Psoas muscle (tissue), 7 donors: ENCODE measurements at regions not wholly inside any gene's neighbourhood (a gene's known extent, or its start where the extent isn't known, plus 50 kb on each side); places are given as distances from the start of the nearest gene placed in this dataset.

Experiments used
- ATAC-seq, 4 donors: fragments of 200-7000 bp; cut with Tn5 transposase; one replicate each; pipeline ENCODE4 v1.9.1; 2020; ENCODE audit warnings: moderate library complexity in 3 of 4, mild to moderate bottlenecking in 2 of 4
- DNase-seq, 2 donors: peaks; one replicate each; pipeline ENCODE4 v3.0.0-alpha.2; 2020
- H3K27ac ChIP-seq: fragments of 200-600 bp; one replicate; pipeline ENCODE4 v1.8.0; 2022
- H3K27me3 ChIP-seq, 3 donors: fragments of 200-600 bp in 1 of 3; one replicate each; pipeline versions ENCODE4 v1.6.1 to v1.8.0; 2013 to 2022; ENCODE audit warnings: low read length in 2 of 3, mild to moderate bottlenecking in 2 of 3, moderate library complexity in 1 of 3; ENCODE audit not compliant: insufficient read depth in 3 of 3
- H3K36me3 ChIP-seq, 2 donors: fragments of 200-600 bp in 1 of 2; one replicate each; pipeline versions ENCODE4 v1.6.1 to v1.8.0; 2013 to 2022; ENCODE audit warnings: low read depth in 1 of 2, mild to moderate bottlenecking in 1 of 2, moderate library complexity in 1 of 2; ENCODE audit not compliant: insufficient read depth in 1 of 2
- H3K4me1 ChIP-seq: fragments of 200-600 bp; one replicate; pipeline ENCODE4 v1.8.0; 2022
- H3K4me3 ChIP-seq: fragments of 200-600 bp; one replicate; pipeline ENCODE4 v1.8.0; 2022; ENCODE audit warnings: mild to moderate bottlenecking
- H3K9me3 ChIP-seq: fragments of 200-600 bp; one replicate; pipeline ENCODE4 v1.8.0; 2022
- WGBS, 3 donors: extraction: QIAGEN DNeasy Blood & Tissue Kit; methylation state at CpG; one replicate each; pipeline versions ENCODE4 v1.1.6 to v1.1.7; 2013; 5-methylcytosine and 5-hydroxymethylcytosine counted together
- intact Hi-C, 2 donors: fragments of 100-400 bp; cut with DNase I; formaldehyde crosslinking; loops; one replicate each; pipeline versions ENCODE4 v1.11.0 to v1.14.2; 2022
- TF ChIP-seq, protein P1 (sequence below): fragments of 200-600 bp; IDR thresholded peaks from one replicate; pipeline ENCODE4 v1.8.0; 2022; ENCODE audit warnings: antibody characterized with exemption
- donor health status: healthy with polysubstance abuse.
- donor health status: DM: no; HTN: no; CAD: no; lungs with moderate emphysema.
- donor health status: Bipolar disorder and iron deficiency.
- donor health status: healthy.
- donor health status: DM: yes; HTN: yes; CAD: no.
- donor health status: DM: no; HTN: no; CAD: no.
- donor health status: DM: yes; HTN: yes; CAD: no.

DNA sequence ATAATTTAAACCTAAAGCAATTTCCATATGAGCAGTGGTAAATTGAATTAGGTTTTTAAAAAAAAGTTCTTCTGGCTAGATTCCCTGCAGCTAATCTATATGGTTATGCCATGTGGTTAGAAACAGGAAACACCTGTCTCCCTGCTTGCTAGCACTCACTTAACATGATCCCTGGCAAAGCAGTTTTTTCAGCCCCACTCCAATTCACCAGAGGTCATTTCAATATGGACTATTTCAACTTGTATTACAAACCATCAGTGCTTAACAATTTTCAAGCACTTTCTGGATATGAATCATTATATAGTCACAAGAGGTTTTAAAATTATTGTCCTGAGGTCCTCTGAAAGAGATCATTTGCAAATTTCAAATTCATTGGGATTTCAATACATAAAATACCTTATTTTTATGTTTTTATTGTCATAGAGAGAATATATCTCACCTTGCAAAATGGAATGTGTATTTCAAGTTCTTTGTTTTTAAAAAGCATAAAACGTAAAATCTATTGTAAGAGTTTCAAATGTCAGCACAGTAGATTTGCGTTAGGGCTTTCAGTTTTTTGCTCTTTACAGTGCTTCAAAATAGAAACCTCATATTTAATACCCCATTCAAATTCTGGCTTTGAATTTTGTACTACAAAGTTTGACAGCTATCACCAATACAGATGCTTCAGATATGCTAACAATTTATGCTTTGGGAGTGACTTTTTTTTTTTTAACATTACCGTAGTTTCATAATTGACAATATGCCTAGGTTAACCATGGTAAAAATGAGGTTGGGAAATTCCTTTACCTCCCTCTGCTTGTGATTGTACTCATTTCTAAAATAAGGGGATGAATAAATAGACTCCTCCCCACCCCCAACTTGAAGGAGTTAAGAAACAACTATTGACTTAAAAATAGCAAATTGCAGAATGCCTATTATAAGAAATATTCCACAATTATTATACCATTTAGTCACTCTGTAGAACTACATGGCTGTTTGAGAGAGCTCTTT is 117.5 kb upstream of the HGF start:
- intact Hi-C loops: no loop called here
- 38 to 40% (median 39%) methylated on average over 3 of the region's 3 CpGs for WGBS, 3 donors
- ATAC-seq (no peak), DNase-seq (no peak)
- no peaks in the 10 kb centered on the region for H3K9me3 ChIP-seq
- H3K27me3 ChIP-seq: no peaks in the 10 kb centered on the region
- H3K4me3 ChIP-seq: no peak overlapping the region
- H3K36me3 ChIP-seq: no peaks in the 10 kb centered on the region
- H3K4me1 ChIP-seq: no peaks in the 10 kb centered on the region
- no peak overlapping the region for H3K27ac ChIP-seq
- TF ChIP-seq, protein P1, sequence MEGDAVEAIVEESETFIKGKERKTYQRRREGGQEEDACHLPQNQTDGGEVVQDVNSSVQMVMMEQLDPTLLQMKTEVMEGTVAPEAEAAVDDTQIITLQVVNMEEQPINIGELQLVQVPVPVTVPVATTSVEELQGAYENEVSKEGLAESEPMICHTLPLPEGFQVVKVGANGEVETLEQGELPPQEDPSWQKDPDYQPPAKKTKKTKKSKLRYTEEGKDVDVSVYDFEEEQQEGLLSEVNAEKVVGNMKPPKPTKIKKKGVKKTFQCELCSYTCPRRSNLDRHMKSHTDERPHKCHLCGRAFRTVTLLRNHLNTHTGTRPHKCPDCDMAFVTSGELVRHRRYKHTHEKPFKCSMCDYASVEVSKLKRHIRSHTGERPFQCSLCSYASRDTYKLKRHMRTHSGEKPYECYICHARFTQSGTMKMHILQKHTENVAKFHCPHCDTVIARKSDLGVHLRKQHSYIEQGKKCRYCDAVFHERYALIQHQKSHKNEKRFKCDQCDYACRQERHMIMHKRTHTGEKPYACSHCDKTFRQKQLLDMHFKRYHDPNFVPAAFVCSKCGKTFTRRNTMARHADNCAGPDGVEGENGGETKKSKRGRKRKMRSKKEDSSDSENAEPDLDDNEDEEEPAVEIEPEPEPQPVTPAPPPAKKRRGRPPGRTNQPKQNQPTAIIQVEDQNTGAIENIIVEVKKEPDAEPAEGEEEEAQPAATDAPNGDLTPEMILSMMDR: no peak

DNA sequence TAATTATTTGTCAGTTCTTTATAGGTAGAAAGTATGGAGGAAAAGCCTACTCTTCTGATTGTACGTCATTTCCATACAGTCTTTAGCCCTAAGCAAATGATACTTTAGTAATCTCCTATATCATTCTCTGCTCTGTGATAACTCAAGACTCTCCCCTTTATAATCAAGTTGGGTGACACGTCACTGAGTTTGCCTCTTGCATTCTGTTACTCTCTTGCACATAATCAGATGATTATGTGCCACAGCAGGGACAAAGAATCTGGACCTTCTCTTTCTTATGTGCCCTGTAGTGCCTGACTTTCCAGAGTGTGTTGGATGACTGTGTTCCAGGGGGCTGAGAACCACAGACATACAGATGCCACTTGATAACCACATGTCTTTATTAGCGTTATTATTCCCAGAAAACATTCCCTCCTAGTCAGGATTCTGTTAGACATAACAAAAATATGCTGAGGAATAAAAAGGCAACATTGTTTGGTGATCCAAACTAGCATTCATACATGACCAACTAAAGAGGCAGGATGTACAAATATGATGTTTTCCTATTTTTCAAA is 116.4 kb upstream of the HGF start:
- Histone ChIP-seq H3K4me1 (no peaks in the 10 kb centered on the region), H3K9me3 (no peaks in the 10 kb centered on the region), H3K27ac (no peak overlapping the region), H3K4me3 (no peak overlapping the region), H3K36me3 (no peaks in the 10 kb centered on the region), H3K27me3 (no peaks in the 10 kb centered on the region)
- DNase-seq: no peak
- TF ChIP-seq, protein P1: no peak
- no peak for ATAC-seq
- 69 to 77% (median 74%) methylated on average over 3 of the region's 3 CpGs for WGBS, 3 donors
- intact Hi-C loops: no loop called here

DNA sequence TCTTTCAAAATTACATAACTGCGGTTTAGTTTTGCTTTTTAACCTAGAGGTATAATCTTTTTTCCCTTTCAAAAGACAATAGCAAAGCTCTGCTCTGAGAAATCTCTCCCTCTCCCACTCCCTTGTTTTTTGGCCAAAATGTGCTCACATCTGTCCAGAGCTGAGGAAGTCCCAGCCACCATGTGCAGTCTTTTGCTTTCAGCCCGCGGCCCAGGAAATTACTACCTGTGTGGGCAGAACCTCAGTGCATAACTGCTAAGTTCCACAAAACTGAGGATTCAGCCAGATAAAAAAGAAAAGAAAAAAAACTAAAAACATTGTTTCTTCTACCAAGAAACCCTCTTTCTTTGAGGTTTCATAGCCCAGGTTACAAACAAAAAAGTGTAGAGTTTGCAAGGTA is 115.0 kb upstream of the HGF start:
- H3K27me3 ChIP-seq: no peaks in the 10 kb centered on the region
- DNase-seq: no peak
- H3K9me3 ChIP-seq: no peaks in the 10 kb centered on the region
- TF ChIP-seq, protein P1: no peak
- H3K27ac ChIP-seq: no peak overlapping the region
- no peaks in the 10 kb centered on the region for H3K36me3 ChIP-seq
- H3K4me1 ChIP-seq: no peaks in the 10 kb centered on the region
- ATAC-seq: no peak
- 67 to 77% (median 73%) methylated on average over 3 of the region's 3 CpGs for WGBS, 3 donors
- H3K4me3 ChIP-seq: no peak overlapping the region
- intact Hi-C loops: no loop called here

DNA sequence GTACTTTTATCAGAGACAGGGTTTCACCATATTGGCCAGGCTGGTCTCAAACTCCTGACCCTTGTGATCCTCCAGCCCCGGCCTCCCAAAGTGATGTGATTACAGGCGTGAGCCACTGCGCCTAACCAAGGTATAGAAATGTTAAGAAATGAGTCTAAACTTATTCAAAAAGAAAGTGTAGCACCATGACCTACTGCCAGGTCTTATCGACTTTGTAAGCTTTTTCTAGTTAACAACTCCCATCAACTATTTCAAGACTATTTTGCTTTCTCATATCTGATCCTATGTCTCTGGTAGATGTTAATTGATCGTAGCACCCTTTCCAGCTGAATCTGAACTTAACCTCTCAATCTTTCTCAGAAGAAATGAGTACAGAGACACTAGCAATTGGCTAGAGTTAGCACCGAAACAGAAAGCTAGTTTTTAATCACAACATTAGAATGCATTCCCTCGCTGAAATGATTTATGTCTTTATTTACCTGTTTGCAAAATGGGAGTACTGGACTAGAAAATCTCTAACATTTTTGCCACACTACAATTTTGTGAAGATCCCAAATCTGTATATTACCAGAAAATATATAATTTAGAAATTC is 114.0 kb upstream of the HGF start:
- intact Hi-C loops: no loop called here
- no peak for DNase-seq
- no peak overlapping the region for H3K27ac ChIP-seq
- H3K9me3 ChIP-seq: no peaks in the 10 kb centered on the region
- H3K36me3 ChIP-seq: no peaks in the 10 kb centered on the region
- H3K27me3 ChIP-seq: no peaks in the 10 kb centered on the region
- ATAC-seq: no peak
- no peak overlapping the region for H3K4me3 ChIP-seq
- no peaks in the 10 kb centered on the region for H3K4me1 ChIP-seq
- TF ChIP-seq, protein P1: no peak
- 92 to 95% (median 93%) methylated on average over 7 of the region's 7 CpGs for WGBS, 3 donors
